ENCODE measurements at regions not wholly inside any gene's neighbourhood (a gene's known extent, or its start where the extent isn't known, plus 50 kb on each side); places are given as distances from the start of the nearest gene placed in this dataset.

- CTCF ChIA-PET: no interaction called here
- POLR2A ChIA-PET: no interaction called here
These were observed 641.9 kb downstream of the ZEB2 start for GRCh38 chr2:143877876-143878530.

DNA sequence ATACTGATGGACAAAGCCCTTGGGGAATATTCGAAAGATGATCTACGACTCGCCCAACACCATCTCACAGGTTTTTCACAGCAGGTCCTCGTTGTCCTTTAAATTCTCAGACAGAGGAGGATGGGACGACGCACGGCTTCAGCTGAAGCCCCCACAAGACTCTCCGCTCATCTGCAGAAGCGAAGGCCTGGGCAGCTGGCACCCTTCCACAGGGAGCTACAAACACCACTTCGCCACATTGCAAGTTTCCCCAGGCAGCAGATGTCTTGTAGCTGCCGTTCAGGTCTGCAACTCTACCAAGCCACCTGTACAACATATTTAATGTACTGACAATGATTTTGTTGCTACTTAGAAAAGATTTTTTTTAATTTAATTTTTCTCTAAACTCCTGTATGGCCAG lies 642.9 kb downstream of the ZEB2 start:
- Histone ChIP-seq H3K79me2 (ENCODE audit: control insufficient read depth, insufficient read depth, low read length) (no peaks in the 10 kb centered on the region), H3K4me1 (ENCODE audit: control insufficient read depth in 2 of 2, insufficient read depth in 2 of 2, low read length in 2 of 2) (no peaks in the 10 kb centered on the region), H2AFZ (ENCODE audit: insufficient read depth, low read depth, low read length, poor library complexity, severe bottlenecking) (no peak overlapping the region), H3K27ac (ENCODE audit: low read length in 2 of 2) (no peak overlapping the region), H3K27me3 (replicated peaks in 1 of 4; ENCODE audit: control extremely low read depth in 1 of 4, control insufficient read depth in 3 of 4, insufficient read depth in 4 of 4, low read length in 3 of 4) (no peaks in the 10 kb centered on the region), H4K20me1 (ENCODE audit: control insufficient read depth, insufficient read depth, low read length, poor library complexity, severe bottlenecking) (no peaks in the 10 kb centered on the region), H3K9me3 (ENCODE audit: control extremely low read depth in 1 of 3, control insufficient read depth in 2 of 3, insufficient read depth in 1 of 3, low read length in 2 of 3) (no peaks in the 10 kb centered on the region), H3K36me3 (replicated peaks in 1 of 2; ENCODE audit: control extremely low read depth in 1 of 2, control insufficient read depth in 1 of 2, extremely low read depth in 1 of 2, insufficient read depth in 2 of 2, low read length in 1 of 2) (no peaks in the 10 kb centered on the region), H3K4me3 (ENCODE audit: control extremely low read depth in 1 of 5, extremely low read depth in 1 of 5, insufficient read depth in 1 of 5, low read depth in 2 of 5, low read length in 4 of 5) (no peak overlapping the region), H3K9ac (ENCODE audit: low read length) (no peak overlapping the region), H3K4me2 (replicated peaks; ENCODE audit: low read depth, low read length, poor library complexity, severe bottlenecking) (no peak overlapping the region)
- Mint-ChIP-seq H3K9me3 (ENCODE audit: insufficient read depth) (no peaks in the 10 kb centered on the region), H3K4me1 (no peaks in the 10 kb centered on the region), H3K27me3 (no peaks in the 10 kb centered on the region), H3K27ac (no peak overlapping the region), H3K4me3 (no peak overlapping the region)
- ChIA-PET CTCF (no interaction called here), POLR2A (no interaction called here)
- 89% methylated on average over 10 of the region's 11 CpGs for WGBS (ENCODE audit: insufficient coverage)
- DNase-seq (no peak), ATAC-seq (ENCODE audit: low read depth) (no peak)
- intact Hi-C loops (cut with micrococcal nuclease): no loop called here
- no peak for TF ChIP-seq EZH2 (IDR thresholded peaks at IDR 0.05; ENCODE audit: borderline replicate concordance, insufficient read depth, low read depth, low read length, poor library complexity, severe bottlenecking)
- TF ChIP-seq CTCF (IDR thresholded peaks at IDR 0.05): no peak

More at GRCh38 chr2:143877876-143878530, 641.9 kb downstream of the ZEB2 start:
- DNase-seq (no peak), ATAC-seq (ENCODE audit: low read depth) (no peak)
- TF ChIP-seq CTCF (IDR thresholded peaks at IDR 0.05): no peak
- TF ChIP-seq EZH2 (IDR thresholded peaks at IDR 0.05; ENCODE audit: borderline replicate concordance, insufficient read depth, low read depth, low read length, poor library complexity, severe bottlenecking): no peak
- no CpG with 5 or more reads among the region's 1 CpG for WGBS (ENCODE audit: insufficient coverage)
- H3K79me2 ChIP-seq (ENCODE audit: control insufficient read depth, insufficient read depth, low read length): no peaks in the 10 kb centered on the region
- Mint-ChIP-seq H3K4me1 (no peaks in the 10 kb centered on the region), H3K27ac (no peak overlapping the region), H3K9me3 (ENCODE audit: insufficient read depth) (no peaks in the 10 kb centered on the region), H3K4me3 (no peak overlapping the region), H3K27me3 (no peaks in the 10 kb centered on the region)
- no peak overlapping the region for H3K9ac ChIP-seq (ENCODE audit: low read length)
- intact Hi-C loops (cut with micrococcal nuclease): no loop called here
- no peaks in the 10 kb centered on the region for H4K20me1 ChIP-seq (ENCODE audit: control insufficient read depth, insufficient read depth, low read length, poor library complexity, severe bottlenecking)
- H3K27me3 ChIP-seq (replicated peaks in 1 of 4; ENCODE audit: control extremely low read depth in 1 of 4, control insufficient read depth in 3 of 4, insufficient read depth in 4 of 4, low read length in 3 of 4): no peaks in the 10 kb centered on the region
- H3K4me3 ChIP-seq (ENCODE audit: control extremely low read depth in 1 of 5, extremely low read depth in 1 of 5, insufficient read depth in 1 of 5, low read depth in 2 of 5, low read length in 4 of 5): no peak overlapping the region
- no peak overlapping the region for H3K27ac ChIP-seq (ENCODE audit: low read length in 2 of 2)
- H3K9me3 ChIP-seq (ENCODE audit: control extremely low read depth in 1 of 3, control insufficient read depth in 2 of 3, insufficient read depth in 1 of 3, low read length in 2 of 3): no peaks in the 10 kb centered on the region
- no peaks in the 10 kb centered on the region for H3K4me1 ChIP-seq (ENCODE audit: control insufficient read depth in 2 of 2, insufficient read depth in 2 of 2, low read length in 2 of 2)
- H2AFZ ChIP-seq (ENCODE audit: insufficient read depth, low read depth, low read length, poor library complexity, severe bottlenecking): no peak overlapping the region
- no peak overlapping the region for H3K4me2 ChIP-seq (replicated peaks; ENCODE audit: low read depth, low read length, poor library complexity, severe bottlenecking)
- no peaks in the 10 kb centered on the region for H3K36me3 ChIP-seq (replicated peaks in 1 of 2; ENCODE audit: control extremely low read depth in 1 of 2, control insufficient read depth in 1 of 2, extremely low read depth in 1 of 2, insufficient read depth in 2 of 2, low read length in 1 of 2)
